ENCODE measurements at regions not wholly inside any gene's neighbourhood (a gene's known extent, or its start where the extent isn't known, plus 50 kb on each side); places are given as distances from the start of the nearest gene placed in this dataset.
"Not testable (repeated sequence)": the region's sequence is repeated elsewhere in the genome, so short reads cannot be mapped to it uniquely, and the experiment has no call there.

- no peak for DNase-seq (ENCODE audit: low spot score in 2 of 2)
- in situ Hi-C loops (cut with MboI; ENCODE audit: low sequenced_read_pairs) = no loop called here
- H3K36me3 ChIP-seq (replicated peaks) = no peaks in the 10 kb centered on the region
- no peak overlapping the region for H3K4me3 ChIP-seq
- no peaks in the 10 kb centered on the region for H3K9me3 ChIP-seq
- peaks cover 3% of the 10 kb centered on the region; the same call in 1 of the 2 replicates for H3K27me3 ChIP-seq (ENCODE audit: low read depth)
- H3K4me1 ChIP-seq = no peaks in the 10 kb centered on the region
Measured at GRCh38 chr3:25173606-25174005, 254.5 kb upstream of the RARB start.

- H3K27me3 ChIP-seq (ENCODE audit: low read depth) = peaks cover 3% of the 10 kb centered on the region; the same call in 1 of the 2 replicates
- no peaks in the 10 kb centered on the region for H3K36me3 ChIP-seq (replicated peaks)
- no peak overlapping the region for H3K4me3 ChIP-seq
- DNase-seq (ENCODE audit: low spot score in 2 of 2) = no peak
- H3K9me3 ChIP-seq = no peaks in the 10 kb centered on the region
- in situ Hi-C loops (cut with MboI; ENCODE audit: low sequenced_read_pairs) = no loop called here
- H3K4me1 ChIP-seq = no peaks in the 10 kb centered on the region
Measured at GRCh38 chr3:25174251-25174650, 253.8 kb upstream of the RARB start.

GRCh38 chr3:25177041-25177440 lies 251.0 kb upstream of the RARB start:
- H3K4me3 ChIP-seq = no peak overlapping the region
- H3K36me3 ChIP-seq (replicated peaks) = no peaks in the 10 kb centered on the region
- no peaks in the 10 kb centered on the region for H3K9me3 ChIP-seq
- H3K4me1 ChIP-seq = no peaks in the 10 kb centered on the region
- H3K27me3 ChIP-seq (ENCODE audit: low read depth) = peaks cover 3% of the 10 kb centered on the region; the same call in 1 of the 2 replicates
- no peak for DNase-seq (ENCODE audit: low spot score in 2 of 2)
- in situ Hi-C loops (cut with MboI; ENCODE audit: low sequenced_read_pairs) = no loop called here

GRCh38 chr3:25178672-25179071 lies 249.4 kb upstream of the RARB start:
- Histone ChIP-seq H3K36me3 (replicated peaks) (no peaks in the 10 kb centered on the region), H3K27me3 (ENCODE audit: low read depth) (peaks cover 3% of the 10 kb centered on the region; the same call in 1 of the 2 replicates), H3K9me3 (no peaks in the 10 kb centered on the region), H3K4me3 (no peak overlapping the region), H3K4me1 (no peaks in the 10 kb centered on the region)
- DNase-seq (ENCODE audit: low spot score in 2 of 2) = no peak
- in situ Hi-C loops (cut with MboI; ENCODE audit: low sequenced_read_pairs) = no loop called here

- Histone ChIP-seq H3K4me3 (no peak overlapping the region), H3K36me3 (replicated peaks) (no peaks in the 10 kb centered on the region), H3K4me1 (no peaks in the 10 kb centered on the region), H3K9me3 (no peaks in the 10 kb centered on the region), H3K27me3 (ENCODE audit: low read depth) (peaks cover 3% of the 10 kb centered on the region; the same call in 1 of the 2 replicates)
- in situ Hi-C loops (cut with MboI; ENCODE audit: low sequenced_read_pairs) = no loop called here
- DNase-seq (ENCODE audit: low spot score in 2 of 2) = no peak
Measured at GRCh38 chr3:25181096-25181495, 247.0 kb upstream of the RARB start.

GRCh38 chr3:25182794-25183193 lies 245.3 kb upstream of the RARB start:
- H3K4me3 ChIP-seq = no peak overlapping the region
- no peaks in the 10 kb centered on the region for H3K36me3 ChIP-seq (replicated peaks)
- in situ Hi-C loops (cut with MboI; ENCODE audit: low sequenced_read_pairs) = no loop called here
- no peaks in the 10 kb centered on the region for H3K9me3 ChIP-seq
- no peaks in the 10 kb centered on the region for H3K4me1 ChIP-seq
- no peak for DNase-seq (ENCODE audit: low spot score in 2 of 2)
- H3K27me3 ChIP-seq (ENCODE audit: low read depth) = no peaks in the 10 kb centered on the region

GRCh38 chr3:25184641-25185250 lies 243.3 kb upstream of the RARB start:
- no peak overlapping the region for H3K4me3 ChIP-seq
- no peaks in the 10 kb centered on the region for H3K9me3 ChIP-seq
- H3K27me3 ChIP-seq (ENCODE audit: low read depth) = no peaks in the 10 kb centered on the region
- in situ Hi-C loops (cut with MboI; ENCODE audit: low sequenced_read_pairs) = no loop called here
- no peak for DNase-seq (ENCODE audit: low spot score in 2 of 2)
- no peaks in the 10 kb centered on the region for H3K36me3 ChIP-seq (replicated peaks)
- no peaks in the 10 kb centered on the region for H3K4me1 ChIP-seq

GRCh38 chr3:25191673-25192072 lies 236.4 kb upstream of the RARB start:
- in situ Hi-C loops (cut with MboI; ENCODE audit: low sequenced_read_pairs) = no loop called here
- no peak for DNase-seq (ENCODE audit: low spot score in 2 of 2)
- 0 out of 2 replicates have a peak, but pooled peaks cover 2% of the 10 kb centered on the region for H3K4me1 ChIP-seq

GRCh38 chr3:25199567-25199966 lies 228.5 kb upstream of the RARB start:
- H3K4me1 ChIP-seq; H3K27me3 ChIP-seq (ENCODE audit: low read depth); H3K9me3 ChIP-seq; DNase-seq (ENCODE audit: low spot score in 2 of 2); H3K36me3 ChIP-seq (replicated peaks); in situ Hi-C loops (cut with MboI; ENCODE audit: low sequenced_read_pairs); H3K4me3 ChIP-seq: not testable (repeated sequence)

More at GRCh38 chr3:25191673-25192072, 236.4 kb upstream of the RARB start:
- Histone ChIP-seq H3K9me3 (no peaks in the 10 kb centered on the region), H3K27me3 (ENCODE audit: low read depth) (no peaks in the 10 kb centered on the region), H3K4me3 (no peak overlapping the region), H3K36me3 (replicated peaks) (no peaks in the 10 kb centered on the region)

- H3K27me3 ChIP-seq (ENCODE audit: low read depth) = no peaks in the 10 kb centered on the region
- in situ Hi-C loops (cut with MboI; ENCODE audit: low sequenced_read_pairs) = no loop called here
- no peak for DNase-seq (ENCODE audit: low spot score in 2 of 2)
- H3K4me3 ChIP-seq = no peak overlapping the region
- no peaks in the 10 kb centered on the region for H3K9me3 ChIP-seq
- H3K36me3 ChIP-seq (replicated peaks) = no peaks in the 10 kb centered on the region
- no peaks in the 10 kb centered on the region for H3K4me1 ChIP-seq
Measured at GRCh38 chr3:25212736-25213135, 215.3 kb upstream of the RARB start.

GRCh38 chr3:25214034-25214433 lies 214.0 kb upstream of the RARB start:
- H3K27me3 ChIP-seq (ENCODE audit: low read depth) = no peaks in the 10 kb centered on the region
- no peak for DNase-seq (ENCODE audit: low spot score in 2 of 2)
- no peaks in the 10 kb centered on the region for H3K9me3 ChIP-seq
- in situ Hi-C loops (cut with MboI; ENCODE audit: low sequenced_read_pairs) = no loop called here
- no peaks in the 10 kb centered on the region for H3K4me1 ChIP-seq
- H3K36me3 ChIP-seq (replicated peaks) = no peaks in the 10 kb centered on the region
- no peak overlapping the region for H3K4me3 ChIP-seq

GRCh38 chr3:25218362-25218761 lies 209.7 kb upstream of the RARB start:
- in situ Hi-C loops (cut with MboI; ENCODE audit: low sequenced_read_pairs) = no loop called here

GRCh38 chr3:25226747-25227146 lies 201.3 kb upstream of the RARB start:
- no peaks in the 10 kb centered on the region for H3K9me3 ChIP-seq
- no peak overlapping the region for H3K4me3 ChIP-seq
- no peak for DNase-seq (ENCODE audit: low spot score in 2 of 2)
- no peaks in the 10 kb centered on the region for H3K4me1 ChIP-seq
- no peaks in the 10 kb centered on the region for H3K36me3 ChIP-seq (replicated peaks)
- peaks cover 11% of the 10 kb centered on the region for H3K27me3 ChIP-seq (ENCODE audit: low read depth)
- in situ Hi-C loops (cut with MboI; ENCODE audit: low sequenced_read_pairs) = no loop called here

More at GRCh38 chr3:25218362-25218761, 209.7 kb upstream of the RARB start:
- no peak overlapping the region for H3K4me3 ChIP-seq
- DNase-seq (ENCODE audit: low spot score in 2 of 2) = no peak
- peaks cover 6% of the 10 kb centered on the region; the same call in 1 of the 2 replicates for H3K27me3 ChIP-seq (ENCODE audit: low read depth)
- no peaks in the 10 kb centered on the region for H3K9me3 ChIP-seq
- no peaks in the 10 kb centered on the region for H3K36me3 ChIP-seq (replicated peaks)
- H3K4me1 ChIP-seq = no peaks in the 10 kb centered on the region

- Histone ChIP-seq H3K9me3 (no peaks in the 10 kb centered on the region), H3K4me1 (no peaks in the 10 kb centered on the region), H3K36me3 (replicated peaks) (no peaks in the 10 kb centered on the region), H3K4me3 (no peak overlapping the region), H3K27me3 (ENCODE audit: low read depth) (peaks cover 5% of the 10 kb centered on the region)
- in situ Hi-C loops (cut with MboI; ENCODE audit: low sequenced_read_pairs) = no loop called here
- no peak for DNase-seq (ENCODE audit: low spot score in 2 of 2)
Measured at GRCh38 chr3:25229586-25229985, 198.5 kb upstream of the RARB start.

- no peaks in the 10 kb centered on the region for H3K4me1 ChIP-seq
- H3K4me3 ChIP-seq = no peak overlapping the region
- no peaks in the 10 kb centered on the region for H3K9me3 ChIP-seq
- in situ Hi-C loops (cut with MboI; ENCODE audit: low sequenced_read_pairs) = no loop called here
- H3K27me3 ChIP-seq (ENCODE audit: low read depth) = peaks cover 2% of the 10 kb centered on the region; the same call in 1 of the 2 replicates
- DNase-seq (ENCODE audit: low spot score in 2 of 2) = no peak
- no peaks in the 10 kb centered on the region for H3K36me3 ChIP-seq (replicated peaks)
Measured at GRCh38 chr3:25235031-25235430, 193.0 kb upstream of the RARB start.
